ENCODE measurements at regions not wholly inside any gene's neighbourhood (a gene's known extent, or its start where the extent isn't known, plus 50 kb on each side); places are given as distances from the start of the nearest gene placed in this dataset.

DNA sequence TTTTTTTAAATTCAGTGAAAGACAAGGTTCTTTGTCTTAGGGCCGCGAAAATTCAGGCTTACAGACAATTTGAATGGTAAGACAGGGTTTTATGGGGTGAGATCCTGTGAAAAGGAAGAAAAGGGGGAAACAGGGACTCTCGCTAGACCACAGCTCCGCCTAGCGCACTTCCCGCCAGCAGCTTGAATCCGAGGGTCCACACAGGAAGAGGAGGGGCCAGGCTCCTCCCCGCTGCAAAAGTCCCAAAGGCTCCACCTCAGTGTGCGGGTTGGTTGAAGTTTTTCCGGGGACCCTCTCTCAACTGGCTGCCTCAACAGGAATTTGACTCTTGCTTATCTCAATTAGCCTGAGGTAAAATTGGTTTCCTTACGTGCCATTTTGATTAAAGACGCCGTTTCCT lies 950.9 kb upstream of the CNTN5 start:
- TF ChIP-seq, protein P1, sequence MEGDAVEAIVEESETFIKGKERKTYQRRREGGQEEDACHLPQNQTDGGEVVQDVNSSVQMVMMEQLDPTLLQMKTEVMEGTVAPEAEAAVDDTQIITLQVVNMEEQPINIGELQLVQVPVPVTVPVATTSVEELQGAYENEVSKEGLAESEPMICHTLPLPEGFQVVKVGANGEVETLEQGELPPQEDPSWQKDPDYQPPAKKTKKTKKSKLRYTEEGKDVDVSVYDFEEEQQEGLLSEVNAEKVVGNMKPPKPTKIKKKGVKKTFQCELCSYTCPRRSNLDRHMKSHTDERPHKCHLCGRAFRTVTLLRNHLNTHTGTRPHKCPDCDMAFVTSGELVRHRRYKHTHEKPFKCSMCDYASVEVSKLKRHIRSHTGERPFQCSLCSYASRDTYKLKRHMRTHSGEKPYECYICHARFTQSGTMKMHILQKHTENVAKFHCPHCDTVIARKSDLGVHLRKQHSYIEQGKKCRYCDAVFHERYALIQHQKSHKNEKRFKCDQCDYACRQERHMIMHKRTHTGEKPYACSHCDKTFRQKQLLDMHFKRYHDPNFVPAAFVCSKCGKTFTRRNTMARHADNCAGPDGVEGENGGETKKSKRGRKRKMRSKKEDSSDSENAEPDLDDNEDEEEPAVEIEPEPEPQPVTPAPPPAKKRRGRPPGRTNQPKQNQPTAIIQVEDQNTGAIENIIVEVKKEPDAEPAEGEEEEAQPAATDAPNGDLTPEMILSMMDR (IDR thresholded peaks at IDR 0.05; ENCODE audit: insufficient read depth, low read depth, low read length) = peak; percentile 46
- H3K4me3 ChIP-seq (ENCODE audit: low read depth, low read length) = peak overlapping the region; percentile 54

DNA sequence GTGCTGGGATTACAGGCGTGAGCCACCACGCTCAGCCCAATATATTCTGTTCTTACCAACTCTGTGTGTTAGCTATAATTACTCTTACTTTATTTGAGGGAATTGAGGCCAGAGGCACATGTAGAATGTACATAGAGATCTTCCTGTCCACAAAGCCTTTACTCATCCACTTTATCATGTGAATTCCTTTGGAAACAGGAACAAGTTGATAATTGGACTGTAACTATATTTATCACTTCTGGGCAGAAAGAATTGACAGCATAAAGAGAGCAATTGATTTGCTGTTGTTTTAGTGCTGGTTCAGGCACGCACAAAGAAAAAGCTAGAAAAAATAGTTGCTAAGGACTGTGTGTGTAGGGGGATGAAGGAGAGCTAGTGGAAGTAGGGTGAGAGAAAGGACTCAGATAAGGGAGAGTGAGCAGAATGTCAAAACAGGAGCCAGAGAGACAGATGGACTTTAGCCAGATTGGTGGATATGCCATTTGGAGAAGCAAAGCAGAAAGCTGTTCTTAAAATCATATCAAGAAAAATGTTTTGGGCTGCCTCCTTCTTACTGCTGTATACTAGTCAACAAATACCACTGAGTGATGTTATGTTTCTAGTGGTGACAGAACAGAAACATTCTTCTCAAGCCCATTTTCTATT lies 929.8 kb upstream of the CNTN5 start:
- H3K4me3 ChIP-seq (ENCODE audit: low read depth, low read length) = no peak overlapping the region
- no peak for DNase-seq (ENCODE audit: low read depth)
- TF ChIP-seq, protein P1 (IDR thresholded peaks at IDR 0.05; ENCODE audit: insufficient read depth, low read depth, low read length) = no peak

More for the DNA sequence above, 950.9 kb upstream of the CNTN5 start:
- DNase-seq (ENCODE audit: low read depth) = peak; percentile 42

DNA sequence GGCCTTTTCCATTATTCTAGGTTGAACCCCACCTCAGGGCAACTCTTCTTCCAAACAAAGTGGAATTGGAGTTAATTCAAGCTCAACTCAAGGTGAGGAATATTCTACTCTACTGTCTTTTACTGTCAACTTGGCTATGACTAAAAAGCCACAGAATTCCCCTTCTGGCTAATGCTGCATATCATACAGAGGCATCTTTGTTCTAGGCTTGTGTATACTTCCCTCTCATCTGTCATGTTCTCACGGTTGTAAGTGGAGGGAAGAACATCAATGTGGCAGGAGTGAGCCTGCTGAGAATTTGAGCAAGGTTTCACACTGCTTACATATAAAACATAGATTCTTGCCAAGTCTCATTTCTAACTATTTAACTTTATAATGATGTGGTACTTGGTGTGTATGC lies 921.4 kb upstream of the CNTN5 start:
- no peak overlapping the region for H3K4me3 ChIP-seq (ENCODE audit: low read depth, low read length)
- DNase-seq (ENCODE audit: low read depth) = no peak
- TF ChIP-seq, protein P1 (IDR thresholded peaks at IDR 0.05; ENCODE audit: insufficient read depth, low read depth, low read length) = no peak

DNA sequence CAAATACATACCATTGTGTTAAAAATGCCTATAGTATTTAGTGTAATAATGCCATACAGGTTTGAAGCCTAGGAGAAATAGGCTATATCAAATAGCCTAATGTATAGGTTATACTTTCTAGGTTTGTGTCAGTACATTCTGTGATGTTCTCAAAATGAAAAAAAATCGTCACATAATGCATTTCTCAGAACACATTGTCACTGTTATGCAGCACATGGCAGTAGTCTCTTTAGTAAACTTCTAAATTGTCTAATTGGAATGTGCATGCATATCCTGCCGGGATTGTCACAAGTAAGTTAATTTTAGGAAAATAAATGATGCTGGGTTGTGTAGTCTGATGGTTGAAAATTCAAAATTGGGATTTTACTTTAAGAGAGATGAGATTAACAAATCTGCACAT lies 920.1 kb upstream of the CNTN5 start:
- no peak for DNase-seq (ENCODE audit: low read depth)
- TF ChIP-seq, protein P1 (IDR thresholded peaks at IDR 0.05; ENCODE audit: insufficient read depth, low read depth, low read length) = no peak
- no peak overlapping the region for H3K4me3 ChIP-seq (ENCODE audit: low read depth, low read length)

GRCh38 chr11:98101329-98101728 lies 919.4 kb upstream of the CNTN5 start:
- DNase-seq (ENCODE audit: low read depth) = no peak
- TF ChIP-seq, protein P1 (IDR thresholded peaks at IDR 0.05; ENCODE audit: insufficient read depth, low read depth, low read length) = no peak
- no peak overlapping the region for H3K4me3 ChIP-seq (ENCODE audit: low read depth, low read length)

GRCh38 chr11:98104249-98104648 lies 916.5 kb upstream of the CNTN5 start:
- H3K4me3 ChIP-seq (ENCODE audit: low read depth, low read length) = no peak overlapping the region
- DNase-seq (ENCODE audit: low read depth) = no peak
- TF ChIP-seq, protein P1 (IDR thresholded peaks at IDR 0.05; ENCODE audit: insufficient read depth, low read depth, low read length) = no peak

DNA sequence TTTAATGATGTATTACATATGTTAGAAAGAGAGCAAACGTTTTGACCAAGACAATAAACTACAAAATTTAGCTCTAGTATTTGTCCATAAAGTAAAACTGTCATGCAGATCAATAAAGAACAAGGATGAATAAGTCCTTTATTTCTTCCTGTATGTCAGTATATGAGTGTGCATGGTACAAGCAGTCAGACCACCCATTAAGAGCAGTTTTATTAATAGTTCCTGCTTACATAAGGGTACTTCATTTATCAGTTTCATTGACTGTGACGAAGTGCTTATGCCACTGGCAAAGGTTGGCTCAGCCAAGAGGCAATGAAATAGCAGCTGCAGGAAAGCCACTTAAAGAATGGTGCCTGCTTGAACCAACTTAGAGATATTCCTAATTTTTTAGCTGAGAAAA lies 913.0 kb upstream of the CNTN5 start:
- no peak for DNase-seq (ENCODE audit: low read depth)
- TF ChIP-seq, protein P1 (IDR thresholded peaks at IDR 0.05; ENCODE audit: insufficient read depth, low read depth, low read length) = no peak
- H3K4me3 ChIP-seq (ENCODE audit: low read depth, low read length) = no peak overlapping the region

Measured in fibroblast of villous mesenchyme (primary cell).